GM12878 (cell line): ENCODE measurements at regions not wholly inside any gene's neighbourhood (a gene's known extent, or its start where the extent isn't known, plus 50 kb on each side); places are given as distances from the start of the nearest gene placed in this dataset.

ENCODE experiments used
- ATAC-seq: fragments of 200-7000 bp; cut with Tn5 transposase; 3 replicates; pipeline ENCODE4 v1.9.1; 2020; ENCODE audit warnings: mild to moderate bottlenecking, moderate library complexity
- BruUV-seq: library from RNA; stranded (reverse); fragments of 400-500 nt; replicated peaks from 2 replicates; lab custom pipeline; 2021; lab: Mats Ljungman, UMichigan
- CTCF ChIA-PET: fragments of 300-600 bp; sonication (Branson Sonifier 250); formaldehyde crosslinking; extraction: SDS; loops from one replicate; lab custom pipeline; 2021; ENCODE audit warnings: inconsistent platforms; lab: Yijun Ruan, JAX
- POLR2A ChIA-PET: fragments of 350-600 bp; formaldehyde crosslinking; extraction: SDS; loops from one replicate; lab custom pipeline; 2021; ENCODE audit warnings: inconsistent platforms; lab: Charles Lee
- RAD21 ChIA-PET: fragments of 300-600 bp; sonication (Branson Sonifier 250); formaldehyde crosslinking; loops from one replicate; lab custom pipeline; 2023; ENCODE audit warnings: antibody characterized with exemption; ENCODE audit not compliant: unreplicated experiment; lab: Charles Lee
- SMC1A ChIA-PET: fragments of 300-600 bp; sonication (Branson Sonifier 250); formaldehyde crosslinking; loops from one replicate; lab custom pipeline; 2023; ENCODE audit not compliant: unreplicated experiment, uncharacterized antibody; lab: Charles Lee
- DNase-seq: peaks from one replicate; pipeline ENCODE4 v3.0.0-alpha.2; 2011; ENCODE audit warnings: low read depth, low spot score
- FAIRE-seq: peaks from 3 replicates; lab custom pipeline; 2011; peaks lifted over from hg19 to GRCh38; lab: Jason Lieb, UNC
- H2AFZ ChIP-seq: 2 replicates; pipeline ENCODE4 v1.6.0; 2011; ENCODE audit warnings: low read depth, low read length, control low read depth; ENCODE audit not compliant: control insufficient read depth
- H3K27ac ChIP-seq: 2 replicates; pipeline ENCODE4 v1.5.1; 2011; ENCODE audit warnings: control low read depth; ENCODE audit not compliant: control insufficient read depth, insufficient read depth
- H3K27me3 ChIP-seq, 2 experiments: replicated peaks in 1 of 2; 2 replicates each; pipeline versions ENCODE4 v1.6.0 to v1.6.1; 2011; ENCODE audit warnings: low read length in 1 of 2; ENCODE audit not compliant: control insufficient read depth in 2 of 2, insufficient read depth in 2 of 2
- H3K36me3 ChIP-seq, 2 experiments: 2 replicates each; pipeline ENCODE4 v1.5.1; 2011; ENCODE audit warnings: low read length in 1 of 2; ENCODE audit not compliant: control insufficient read depth in 2 of 2, insufficient read depth in 2 of 2
- H3K4me1 ChIP-seq: 2 replicates; pipeline ENCODE4 v1.6.1; 2011; ENCODE audit warnings: mild to moderate bottlenecking, low read length, moderate library complexity, mixed read lengths; ENCODE audit not compliant: control insufficient read depth, insufficient read depth
- H3K4me2 ChIP-seq: 2 replicates; pipeline ENCODE4 v1.6.0; 2011; ENCODE audit warnings: control low read depth; ENCODE audit not compliant: control insufficient read depth, insufficient read depth
- H3K4me3 ChIP-seq: fragments of 200-600 bp; sonication (generic); 2 replicates; pipeline ENCODE4 v1.5.1; 2016
- H3K79me2 ChIP-seq: 2 replicates; pipeline ENCODE4 v1.6.0; 2011; ENCODE audit warnings: low read length; ENCODE audit not compliant: control insufficient read depth, insufficient read depth
- H3K9ac ChIP-seq: 2 replicates; pipeline ENCODE4 v1.8.0; 2011; ENCODE audit warnings: low read length, control low read depth, mixed read lengths; ENCODE audit not compliant: control insufficient read depth, insufficient read depth
- H3K9me3 ChIP-seq: replicated peaks from 3 replicates; pipeline ENCODE4 v1.5.1; 2011; ENCODE audit warnings: mild to moderate bottlenecking, low read length; ENCODE audit not compliant: control insufficient read depth, insufficient read depth
- H4K20me1 ChIP-seq: 2 replicates; pipeline ENCODE4 v1.6.0; 2011; ENCODE audit not compliant: control insufficient read depth, insufficient read depth
- CBX5 ChIP-seq: sonication (generic); IDR thresholded peaks from 2 replicates; pipeline ENCODE4 v1.6.1; 2016; ENCODE audit warnings: low read depth, moderate library complexity, mild to moderate bottlenecking, inconsistent platforms
- E2F4 ChIP-seq: IDR thresholded peaks from 2 replicates; pipeline ENCODE4 v1.6.1; 2012; ENCODE audit warnings: low read depth, low read length, improper control_type of control experiment
- MLLT1 ChIP-seq: fragments of 450-650 bp; IDR thresholded peaks from 2 replicates; pipeline ENCODE4 v1.6.1; 2016; ENCODE audit warnings: mild to moderate bottlenecking
- NR2C2 ChIP-seq: IDR thresholded peaks from 2 replicates; pipeline ENCODE4 v1.6.1; 2011; ENCODE audit warnings: borderline replicate concordance, low read depth; ENCODE audit not compliant: control insufficient read depth, insufficient read length
- RAD21 ChIP-seq: IDR thresholded peaks from 2 replicates; pipeline ENCODE4 v1.6.1; 2011; ENCODE audit warnings: mild to moderate bottlenecking, low read depth, low read length, moderate library complexity; ENCODE audit not compliant: insufficient read depth
- RELB ChIP-seq: fragments of 450-650 bp; IDR thresholded peaks from 2 replicates; pipeline ENCODE4 v1.6.1; 2017; ENCODE audit warnings: low read depth, mild to moderate bottlenecking, moderate library complexity
- SP1 ChIP-seq: IDR thresholded peaks from one replicate; pipeline ENCODE4 v1.6.1; 2011; ENCODE audit warnings: low read depth, low read length
- SPI1 ChIP-seq: IDR thresholded peaks from 2 replicates; pipeline ENCODE4 v1.6.1; 2011; ENCODE audit warnings: low read depth, mild to moderate bottlenecking, low read length, moderate library complexity, borderline replicate concordance; ENCODE audit not compliant: insufficient read depth
- SREBF2 ChIP-seq: IDR thresholded peaks from 2 replicates; pipeline ENCODE4 v1.6.1; 2012; ENCODE audit warnings: mild to moderate bottlenecking, low read length
- TCF12 ChIP-seq: IDR thresholded peaks from 2 replicates; pipeline ENCODE4 v1.6.1; 2011; ENCODE audit warnings: low read depth, mild to moderate bottlenecking, low read length
- ZNF207 ChIP-seq: fragments of 450-650 bp; IDR thresholded peaks from 2 replicates; pipeline ENCODE4 v1.6.1; 2014; ENCODE audit warnings: antibody characterized with exemption, mild to moderate bottlenecking, borderline replicate concordance
- WGBS: methylation state at CpG from one replicate; pipeline ENCODE4 v1.1.6; 2016; ENCODE audit warnings: low lambda C conversion rate; ENCODE audit not compliant: insufficient replicate concordance, insufficient coverage; ENCODE audit errors: missing lambda C conversion rate; 5-methylcytosine and 5-hydroxymethylcytosine counted together
- in situ Hi-C: fragments of 300-500 bp; cut with MboI; formaldehyde crosslinking; loops from 9 replicates; pipeline ENCODE4 v1.14.3; 2018; ENCODE audit warnings: mixed read lengths
- intact Hi-C: fragments of 100-400 bp; cut with micrococcal nuclease; formaldehyde crosslinking; loops from one replicate; pipeline ENCODE4 v1.14.2; 2022; ENCODE audit not compliant: unreplicated experiment
- TF ChIP-seq, protein P1 (sequence below): IDR thresholded peaks from 2 replicates; pipeline ENCODE4 v1.6.1; 2011; ENCODE audit warnings: borderline replicate concordance, low read depth, mild to moderate bottlenecking, moderate library complexity, low read length; ENCODE audit not compliant: insufficient read depth, poor library complexity, severe bottlenecking

- TF ChIP-seq SP1 (no peak), SPI1 (peak; percentile 70; the same call in 1 of the 2 replicates)
- BruUV-seq: no TSS peak
- Histone ChIP-seq H2AFZ (no peak overlapping the region), H3K27ac (no peak overlapping the region), H3K4me2 (no peak overlapping the region), H4K20me1 (no peaks in the 10 kb centered on the region), H3K36me3 (no peaks in the 10 kb centered on the region), H3K9me3 (no peaks in the 10 kb centered on the region), H3K9ac (no peak overlapping the region), H3K79me2 (no peaks in the 10 kb centered on the region), H3K4me3 (no peak overlapping the region), H3K27me3 (peaks cover 0 to 2% of the 10 kb centered on the region in 2 experiments; a peak in 1 of 4 replicates), H3K4me1 (no peaks in the 10 kb centered on the region)
- POLR2A ChIA-PET: no interaction called here
- SMC1A ChIA-PET: no interaction called here
- RAD21 ChIA-PET: no interaction called here
- ATAC-seq (no peak), DNase-seq (no peak), FAIRE-seq (no peak)
- in situ Hi-C loops (no loop called here), intact Hi-C loops (no loop called here)
- CTCF ChIA-PET: no interaction called here
- WGBS: 53% methylated on average over 2 of the region's 2 CpGs
Observed at GRCh38 chr11:57946628-57947027, 77.1 kb upstream of the OR9Q1 start.

DNA sequence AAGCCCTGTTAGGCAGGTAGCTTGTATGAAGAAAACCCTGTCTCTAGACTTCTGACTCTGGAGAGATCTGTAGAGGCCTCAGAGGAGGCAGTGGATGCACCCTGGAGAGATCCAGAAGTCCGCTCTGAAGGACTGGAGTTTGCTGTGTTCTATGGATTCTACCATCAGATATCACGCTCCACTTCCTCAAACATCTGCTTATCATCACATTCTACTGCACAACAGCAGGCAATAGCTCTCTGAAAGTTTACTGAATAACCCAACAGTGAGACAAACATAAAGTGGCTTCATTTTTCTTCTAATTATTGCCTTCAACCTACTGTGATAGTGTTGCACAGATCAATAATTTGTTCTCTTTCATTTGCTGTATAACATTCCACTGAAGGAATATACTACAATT, 59.0 kb upstream of the OR9Q1 start:
- Histone ChIP-seq H3K4me1 (no peaks in the 10 kb centered on the region), H3K4me3 (no peak overlapping the region), H3K27ac (no peak overlapping the region), H3K79me2 (no peaks in the 10 kb centered on the region), H3K27me3 (no peaks in the 10 kb centered on the region; a peak in 1 of 4 replicates), H3K36me3 (no peaks in the 10 kb centered on the region), H3K9me3 (no peaks in the 10 kb centered on the region), H3K9ac (no peak overlapping the region), H4K20me1 (no peaks in the 10 kb centered on the region), H2AFZ (no peak overlapping the region), H3K4me2 (no peak overlapping the region)
- no peak for ATAC-seq
- no TSS peak for BruUV-seq
- no peak for FAIRE-seq
- intact Hi-C loops: no loop called here
- POLR2A ChIA-PET: no interaction called here
- RAD21 ChIA-PET: no interaction called here
- in situ Hi-C loops: no loop called here
- no peak for DNase-seq
- SMC1A ChIA-PET: no interaction called here
- WGBS: 34% methylated on average over 2 of the region's 2 CpGs
- CTCF ChIA-PET: no interaction called here
- TF ChIP-seq, protein P1, sequence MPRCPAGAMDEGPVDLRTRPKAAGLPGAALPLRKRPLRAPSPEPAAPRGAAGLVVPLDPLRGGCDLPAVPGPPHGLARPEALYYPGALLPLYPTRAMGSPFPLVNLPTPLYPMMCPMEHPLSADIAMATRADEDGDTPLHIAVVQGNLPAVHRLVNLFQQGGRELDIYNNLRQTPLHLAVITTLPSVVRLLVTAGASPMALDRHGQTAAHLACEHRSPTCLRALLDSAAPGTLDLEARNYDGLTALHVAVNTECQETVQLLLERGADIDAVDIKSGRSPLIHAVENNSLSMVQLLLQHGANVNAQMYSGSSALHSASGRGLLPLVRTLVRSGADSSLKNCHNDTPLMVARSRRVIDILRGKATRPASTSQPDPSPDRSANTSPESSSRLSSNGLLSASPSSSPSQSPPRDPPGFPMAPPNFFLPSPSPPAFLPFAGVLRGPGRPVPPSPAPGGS: no peak
- no peak for TF ChIP-seq CBX5
- no peak for TF ChIP-seq RELB
- TF ChIP-seq TCF12: no peak
- no peak for TF ChIP-seq NR2C2
- no peak for TF ChIP-seq ZNF207
- no peak for TF ChIP-seq E2F4
- no peak for TF ChIP-seq SREBF2
- no peak for TF ChIP-seq RAD21
- no peak for TF ChIP-seq MLLT1
